HG03103 (cell line): ENCODE measurements at regions not wholly inside any gene's neighbourhood (a gene's known extent, or its start where the extent isn't known, plus 50 kb on each side); places are given as distances from the start of the nearest gene placed in this dataset.

Experiments used
- ATAC-seq: cut with Tn5 transposase; IDR thresholded peaks from one replicate; pipeline ENCODE4 v1.9.1; 2021; ENCODE audit warnings: low read depth; ENCODE audit not compliant: unreplicated experiment

- ATAC-seq = no peak
These were observed 585.7 kb upstream of the DAB2 start for GRCh38 chr5:40010436-40010835.

GRCh38 chr5:40006260-40006659, 581.5 kb upstream of the DAB2 start:
- ATAC-seq = no peak

- ATAC-seq = no peak
These were observed 577.0 kb upstream of the DAB2 start for GRCh38 chr5:40001796-40002195.

- ATAC-seq = no peak
These were observed 573.7 kb upstream of the DAB2 start for GRCh38 chr5:39998518-39998917.

GRCh38 chr5:39995990-39996389, 571.2 kb upstream of the DAB2 start:
- ATAC-seq = no peak

- ATAC-seq = no peak
These were observed 567.9 kb upstream of the DAB2 start for GRCh38 chr5:39992617-39993202.

DNA sequence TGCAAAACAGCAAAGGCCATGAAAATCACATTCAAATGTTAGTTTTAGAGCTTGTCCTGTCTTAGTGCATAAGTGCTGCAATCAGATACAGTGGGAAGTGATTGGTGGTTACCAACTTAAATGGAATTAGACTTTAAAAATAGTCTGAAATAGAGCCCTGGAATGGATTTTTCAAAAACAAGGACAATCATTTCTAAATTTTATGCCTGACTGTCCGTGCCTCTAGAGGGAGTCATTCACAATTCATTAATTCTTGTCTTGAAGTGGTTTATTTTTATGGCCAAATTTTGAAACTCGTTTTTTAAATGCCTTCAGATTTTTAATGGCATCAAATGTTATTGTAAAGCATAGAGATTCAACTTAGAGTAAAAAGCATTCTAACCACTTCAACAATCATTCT, 561.8 kb upstream of the DAB2 start:
- ATAC-seq = no peak

GRCh38 chr5:39980056-39980455, 555.3 kb upstream of the DAB2 start:
- no peak for ATAC-seq

DNA sequence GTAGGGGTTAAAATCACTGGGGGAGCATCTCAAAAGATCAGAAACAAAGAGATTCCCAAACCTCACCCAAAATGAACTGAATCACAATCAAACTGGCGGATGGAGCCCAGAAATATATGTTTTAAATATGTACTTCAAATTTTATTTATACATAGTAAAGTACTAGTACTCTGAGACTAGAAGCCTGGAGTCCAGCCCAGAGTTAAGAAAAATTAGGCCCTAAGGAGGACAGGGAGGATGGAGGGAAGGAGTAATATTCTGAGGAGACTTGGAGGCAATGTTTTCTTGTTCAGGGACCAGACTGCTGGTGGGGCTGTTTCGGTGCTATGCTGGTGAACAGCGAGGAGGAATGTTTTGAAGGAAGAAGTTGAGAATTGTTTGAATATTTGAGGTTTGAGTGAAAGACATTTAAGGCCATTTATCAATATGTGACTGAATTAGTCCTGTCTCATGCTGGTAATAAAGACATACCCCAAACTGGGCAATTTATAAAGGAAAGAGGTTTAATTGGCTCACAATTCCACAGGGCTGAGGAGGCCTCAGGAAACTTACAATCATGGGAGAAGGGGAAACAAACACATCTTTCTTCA, 552.4 kb upstream of the DAB2 start:
- no peak for ATAC-seq

DNA sequence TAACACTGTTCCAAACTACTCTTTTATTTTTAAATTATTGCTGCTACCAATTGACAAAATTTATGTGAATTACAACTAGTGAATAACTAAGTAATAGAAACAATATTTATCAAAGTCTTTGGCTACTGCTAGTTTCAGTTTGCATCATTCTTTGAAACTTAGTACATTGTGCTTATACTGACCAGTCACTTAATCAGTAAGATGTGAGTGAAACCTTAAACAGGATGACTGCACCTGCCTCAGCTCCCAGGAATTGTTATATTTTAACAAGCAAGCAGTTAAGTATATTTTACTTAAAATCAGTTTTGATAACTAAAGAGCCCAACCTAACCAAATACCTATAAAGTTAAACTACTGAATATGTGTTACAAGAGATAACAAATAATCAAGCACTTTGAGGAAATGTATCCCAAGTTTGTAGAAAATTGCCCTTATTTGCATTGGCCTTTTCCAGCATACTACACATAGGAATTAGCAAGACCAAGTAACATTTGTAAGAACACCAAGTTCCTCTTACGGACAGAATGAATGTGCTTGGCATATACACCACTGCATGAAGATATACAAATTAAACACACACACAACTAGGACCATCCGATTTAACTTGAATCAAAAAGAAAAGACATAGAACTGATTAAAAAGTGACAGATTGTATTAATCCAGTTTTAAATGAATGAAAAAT, 545.5 kb upstream of the DAB2 start:
- no peak for ATAC-seq

DNA sequence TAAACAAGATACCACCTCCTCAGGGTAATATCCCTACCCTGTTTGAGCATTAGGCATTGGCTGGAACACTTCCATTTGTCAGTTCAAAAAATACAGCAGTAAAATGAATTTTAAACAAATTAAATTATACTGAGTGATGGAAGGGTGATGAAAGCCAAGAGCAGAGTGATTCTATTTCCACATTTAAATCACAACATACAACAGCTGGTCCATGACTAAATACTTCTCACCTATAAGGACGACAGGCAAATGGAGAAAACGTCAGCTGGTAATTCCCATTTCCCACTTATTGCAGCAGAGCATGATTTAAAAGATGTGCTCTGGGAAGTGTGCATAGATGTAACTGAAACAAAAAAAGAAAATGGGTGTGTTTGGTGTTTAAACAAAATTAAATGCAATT, 543.6 kb upstream of the DAB2 start:
- ATAC-seq = no peak

- no peak for ATAC-seq
These were observed 530.4 kb upstream of the DAB2 start for GRCh38 chr5:39955156-39955555.

DNA sequence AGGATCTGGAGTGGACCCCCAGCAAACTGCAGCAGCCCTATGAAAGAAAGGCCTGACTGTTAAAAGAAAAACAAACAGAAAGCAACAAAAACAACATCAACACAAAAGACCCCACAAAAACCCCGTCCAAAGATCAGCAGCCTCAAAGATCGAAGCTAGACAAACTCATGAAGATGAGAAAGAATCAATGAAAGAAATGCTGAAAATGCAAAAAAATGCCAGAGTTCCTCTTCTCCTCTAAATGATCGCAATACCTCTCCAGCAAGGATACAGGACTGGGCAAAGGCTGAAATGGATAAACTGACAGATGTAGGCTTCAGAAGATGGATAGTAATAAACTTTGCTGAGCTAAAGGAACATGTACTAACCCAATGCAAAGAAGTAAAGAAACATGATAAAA, 526.3 kb upstream of the DAB2 start:
- ATAC-seq = no peak

- ATAC-seq = peak; percentile 93
These were observed 524.2 kb upstream of the DAB2 start for GRCh38 chr5:39948867-39949468.

DNA sequence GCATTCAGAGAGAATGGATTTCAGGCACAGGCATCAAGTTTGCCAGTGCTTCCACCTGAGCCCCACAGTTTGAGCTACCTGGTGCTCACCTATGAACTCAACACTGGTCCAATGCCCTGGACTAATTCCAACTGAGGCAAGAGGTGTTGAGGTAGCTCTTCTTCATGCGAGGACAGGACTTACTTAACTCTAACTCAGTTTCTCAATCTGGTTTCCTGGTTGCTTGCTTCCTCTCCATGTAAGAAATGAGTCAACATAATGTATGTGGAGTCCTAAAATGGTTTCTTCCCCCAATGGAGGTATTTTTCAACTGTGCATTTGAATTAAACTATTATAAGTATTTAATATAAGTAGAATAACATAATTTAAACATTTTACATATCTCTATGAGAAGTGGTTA, 523.6 kb upstream of the DAB2 start:
- ATAC-seq = no peak

- no peak for ATAC-seq
These were observed 522.9 kb upstream of the DAB2 start for GRCh38 chr5:39947657-39948056.

DNA sequence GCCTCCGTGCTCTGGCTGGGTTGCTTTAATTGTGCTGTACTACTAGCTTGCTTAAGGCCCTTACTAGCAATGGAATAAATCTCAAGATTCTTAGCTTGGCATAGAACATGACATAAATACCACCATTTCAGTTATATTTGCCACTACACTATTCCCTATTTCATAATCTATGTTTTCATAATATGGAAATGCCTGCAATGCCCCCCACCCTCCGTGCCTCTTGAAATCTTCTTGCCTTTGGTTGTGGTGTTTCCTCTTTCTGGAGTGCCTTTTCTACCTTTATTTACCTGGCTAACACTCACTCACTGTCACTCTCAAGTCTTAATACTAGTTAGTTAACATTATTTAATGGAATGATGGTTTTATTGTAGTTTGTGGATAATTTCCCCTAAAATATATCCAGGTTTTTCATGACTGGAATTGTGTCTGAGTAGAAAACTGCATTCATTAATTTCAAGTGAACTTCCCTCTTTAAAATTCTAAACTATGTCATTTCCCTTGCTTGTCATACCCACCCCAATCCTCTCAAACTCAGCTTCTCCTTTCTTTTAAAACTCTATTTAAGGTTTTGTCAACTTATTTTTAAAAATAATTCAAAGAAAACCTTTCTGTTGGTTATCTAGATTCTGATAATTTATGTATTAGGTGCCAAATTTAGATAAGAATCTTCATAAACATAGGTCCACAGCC, 521.7 kb upstream of the DAB2 start:
- ATAC-seq = no peak

GRCh38 chr5:39945870-39946269, 521.1 kb upstream of the DAB2 start:
- no peak for ATAC-seq

DNA sequence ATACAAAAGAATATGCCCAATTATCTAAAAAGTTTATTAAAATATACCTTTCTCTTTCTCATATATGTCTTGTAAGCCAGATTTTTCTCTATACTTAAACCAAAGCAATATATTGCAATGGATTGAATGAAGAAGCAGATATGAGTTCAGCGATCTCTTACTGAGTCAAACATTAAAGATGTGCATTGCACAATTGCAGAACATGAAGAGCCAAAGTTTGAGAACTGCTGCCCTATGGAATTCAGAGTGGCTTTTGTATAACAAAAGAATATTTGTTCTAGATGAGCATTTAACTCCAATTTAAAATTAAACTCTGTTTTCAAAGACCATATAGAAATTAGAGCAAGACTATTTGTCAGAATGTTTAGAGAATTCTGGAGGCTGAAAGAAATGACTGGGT, 519.0 kb upstream of the DAB2 start:
- no peak for ATAC-seq

- ATAC-seq = no peak
These were observed 517.8 kb upstream of the DAB2 start for GRCh38 chr5:39942606-39943005.

GRCh38 chr5:39941416-39941815, 516.6 kb upstream of the DAB2 start:
- ATAC-seq = no peak
